ENCODE measurements at regions not wholly inside any gene's neighbourhood (a gene's known extent, or its start where the extent isn't known, plus 50 kb on each side); places are given as distances from the start of the nearest gene placed in this dataset.

DNA sequence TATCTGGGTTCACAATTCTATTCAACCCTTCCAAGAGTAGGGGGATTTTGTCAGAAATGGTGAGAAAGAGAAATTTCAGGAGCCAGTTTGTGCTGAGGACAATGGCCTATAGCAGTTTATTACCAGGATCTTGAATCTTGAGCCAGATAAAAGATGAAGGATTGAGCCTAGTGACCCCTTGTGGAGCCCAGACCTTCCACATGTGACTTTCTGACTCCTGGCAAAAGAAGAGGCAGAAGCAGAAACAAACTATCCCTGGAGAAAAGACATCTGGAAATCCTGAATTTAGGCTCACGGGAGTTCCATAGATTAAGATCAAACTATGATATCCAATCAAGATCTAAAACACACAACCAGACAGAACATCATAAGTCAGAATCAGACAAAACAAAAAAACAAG is 60.9 kb upstream of the CHRM2 start:
- no peak for DNase-seq

DNA sequence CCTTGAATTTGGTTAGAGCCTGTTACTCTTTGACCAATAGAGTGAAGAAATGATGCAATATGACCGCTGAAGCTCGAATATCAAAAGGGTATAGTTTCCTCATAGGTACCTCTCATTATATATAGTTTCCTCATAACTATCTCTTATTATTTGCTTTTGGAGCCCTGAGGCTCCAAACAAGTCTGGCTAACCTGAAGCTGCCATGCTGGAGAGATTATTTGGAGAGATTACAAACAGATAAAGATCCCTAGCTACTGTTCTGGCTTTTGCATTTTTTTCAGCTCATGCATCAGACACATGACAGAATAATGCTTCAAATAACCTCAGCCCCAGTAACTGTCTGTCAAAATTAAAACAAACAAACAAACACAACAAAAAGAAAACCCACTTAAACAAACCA is 65.4 kb upstream of the CHRM2 start:
- no peak for DNase-seq

DNA sequence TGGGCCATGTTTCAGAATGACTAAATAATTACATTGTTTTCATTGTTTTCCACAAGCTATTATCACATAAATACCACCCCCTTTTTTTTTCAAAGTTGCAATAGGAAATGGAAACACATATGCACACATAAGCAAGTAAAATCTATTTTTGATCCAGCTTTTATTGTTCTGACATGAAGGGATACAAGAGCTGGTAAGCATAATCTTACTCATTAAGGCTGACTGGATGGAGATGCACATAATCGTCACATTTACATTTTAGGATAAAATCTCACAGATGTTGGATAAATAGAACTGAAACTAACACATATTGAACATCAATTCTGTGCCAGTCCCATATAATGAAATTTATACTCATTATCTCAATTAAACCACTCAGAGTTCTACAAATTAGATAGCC is 84.5 kb upstream of the CHRM2 start:
- DNase-seq: no peak

DNA sequence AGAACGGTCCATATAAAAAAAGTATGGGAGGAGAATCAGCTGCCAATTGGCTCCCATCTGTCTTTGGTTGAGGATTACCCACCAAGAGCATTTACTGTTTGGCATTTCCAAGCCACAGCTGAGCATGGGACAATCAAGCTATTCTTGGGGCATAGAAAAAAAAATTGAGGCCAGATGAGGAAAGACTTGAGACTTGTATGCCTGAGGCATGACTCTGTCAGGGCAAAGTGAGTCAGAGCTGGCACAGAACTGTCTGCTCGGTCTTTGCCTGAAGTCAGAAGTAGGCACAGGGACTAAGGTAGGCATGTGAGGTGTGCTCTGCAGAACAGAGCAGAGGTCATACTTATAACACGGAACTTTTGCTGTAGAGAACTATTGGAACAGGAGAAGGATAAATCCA is 126.5 kb upstream of the CHRM2 start:
- DNase-seq: no peak

DNA sequence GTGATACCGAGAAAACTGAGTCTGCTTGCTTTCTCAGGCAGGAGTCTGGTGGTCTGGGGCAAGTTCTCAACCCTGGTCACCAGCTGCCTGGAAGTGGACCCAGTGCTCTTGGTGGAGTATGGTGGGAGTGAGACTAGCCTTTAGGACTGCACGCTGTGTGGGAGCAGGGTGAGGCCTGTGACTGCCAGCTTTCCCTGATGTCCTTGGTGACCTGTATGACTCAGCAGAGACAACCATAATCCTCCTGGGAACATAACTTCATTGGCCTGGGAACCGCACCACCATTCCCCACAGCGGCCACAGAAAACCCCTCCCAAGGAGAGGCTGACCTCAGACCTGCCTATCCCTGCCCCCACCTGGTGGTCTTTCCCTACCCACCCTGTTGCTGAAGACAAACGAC is 139.5 kb upstream of the CHRM2 start:
- DNase-seq: no peak

DNA sequence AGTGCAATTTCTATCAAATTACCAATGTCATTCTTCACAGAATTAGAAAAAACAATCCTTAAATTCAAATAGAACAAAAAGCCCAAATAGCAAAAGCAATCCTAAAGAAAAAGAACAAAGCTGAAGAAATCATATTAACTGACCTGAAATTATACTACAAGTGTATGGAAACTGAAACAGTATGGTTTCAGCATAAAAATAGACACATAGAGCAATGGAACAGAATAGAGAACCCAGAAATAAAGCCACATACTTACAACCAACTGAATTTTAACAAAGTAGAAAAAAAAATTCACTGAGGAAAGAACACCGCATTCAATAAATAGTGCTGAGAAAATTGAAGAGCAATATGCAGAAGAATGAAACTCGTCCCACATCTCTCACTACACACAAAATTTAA is 142.0 kb upstream of the CHRM2 start:
- DNase-seq: no peak

DNA sequence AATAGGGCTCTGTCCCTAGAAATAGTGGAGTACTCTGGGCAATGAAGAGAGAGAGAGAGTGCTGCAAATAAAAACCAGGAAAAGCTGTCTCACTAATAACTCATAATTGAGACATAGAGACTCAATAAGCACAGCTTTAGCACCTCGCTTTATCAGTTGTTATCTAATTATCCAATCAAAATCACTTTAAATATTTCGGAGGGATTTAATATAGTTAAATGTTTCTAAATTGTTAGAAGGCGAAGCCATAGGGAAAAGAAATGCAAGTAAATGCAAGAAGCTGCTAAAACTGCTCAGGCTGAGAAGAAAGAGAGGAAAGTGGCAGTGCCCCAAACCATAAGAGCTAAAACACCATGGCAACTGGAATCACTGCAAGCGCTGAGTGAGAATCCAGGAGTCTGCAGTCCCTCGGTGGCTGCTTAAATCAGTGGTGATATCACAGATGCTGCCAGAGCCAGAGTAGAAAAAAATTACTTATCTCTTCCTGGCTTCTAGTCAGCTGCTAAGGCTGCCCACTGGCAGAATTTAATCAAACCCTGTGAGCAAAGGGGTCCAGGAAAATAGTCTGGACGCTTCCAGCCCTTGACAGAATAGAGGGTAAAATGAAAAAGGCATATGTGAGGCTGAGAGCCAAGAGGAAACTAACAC is 150.4 kb upstream of the CHRM2 start:
- DNase-seq: no peak

DNA sequence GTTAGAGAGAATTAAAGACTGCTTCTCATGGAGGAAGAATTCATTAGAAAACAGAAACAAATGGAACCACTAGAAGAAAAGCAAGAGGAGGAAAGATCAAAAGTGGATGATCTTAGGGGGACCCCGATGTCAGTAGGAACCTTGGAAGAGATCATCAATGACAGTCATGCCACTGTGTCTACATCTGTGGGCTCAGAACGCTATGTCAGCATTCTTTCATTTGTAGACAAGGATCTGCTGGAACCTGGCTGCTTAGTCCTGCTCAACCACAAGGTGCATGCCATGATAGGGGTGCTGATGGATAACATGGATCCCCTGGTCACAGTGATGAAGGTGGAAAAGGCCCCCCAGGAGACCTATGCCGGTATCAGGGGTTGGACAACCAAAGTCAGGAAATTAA is 154.4 kb upstream of the CHRM2 start:
- DNase-seq: no peak

DNA sequence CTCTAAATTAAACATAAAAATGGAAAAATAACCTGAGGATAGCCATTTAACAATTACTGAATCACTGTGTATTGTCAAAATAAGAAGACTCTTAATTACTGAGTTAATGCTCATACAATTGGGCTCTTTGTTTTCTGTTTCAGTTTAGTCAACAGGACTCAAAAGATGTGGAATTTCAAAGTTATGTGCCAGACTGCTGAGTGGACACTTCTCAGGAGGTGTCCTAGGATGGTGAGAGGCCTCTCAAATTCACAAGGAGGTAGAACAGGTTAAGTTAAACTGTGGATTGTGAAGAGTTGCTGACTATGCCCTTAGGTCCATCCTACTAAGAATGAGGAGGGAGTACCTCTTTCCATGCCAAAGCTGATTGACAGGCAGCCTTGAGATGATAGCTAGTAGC is 157.7 kb upstream of the CHRM2 start:
- no peak for DNase-seq

DNA sequence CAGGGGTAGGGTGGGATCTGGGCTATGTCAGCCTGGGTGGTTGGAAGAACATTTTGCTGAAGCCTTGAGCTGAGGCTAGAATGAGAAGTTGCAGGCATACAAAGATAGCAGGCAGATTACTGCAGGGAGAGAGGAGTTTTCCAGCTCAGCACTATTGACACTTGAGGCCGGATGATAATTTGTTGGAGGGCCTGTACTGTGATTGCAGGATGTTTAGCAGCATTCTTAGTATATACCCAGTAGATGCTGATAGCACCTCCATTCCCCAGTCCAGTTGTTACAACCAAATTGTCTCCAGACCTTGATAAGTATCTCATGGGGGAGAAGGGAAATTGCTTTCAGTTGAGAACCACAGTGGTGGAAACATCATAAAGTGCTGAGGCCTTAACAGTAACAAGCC is 158.6 kb upstream of the CHRM2 start:
- DNase-seq: no peak

DNA sequence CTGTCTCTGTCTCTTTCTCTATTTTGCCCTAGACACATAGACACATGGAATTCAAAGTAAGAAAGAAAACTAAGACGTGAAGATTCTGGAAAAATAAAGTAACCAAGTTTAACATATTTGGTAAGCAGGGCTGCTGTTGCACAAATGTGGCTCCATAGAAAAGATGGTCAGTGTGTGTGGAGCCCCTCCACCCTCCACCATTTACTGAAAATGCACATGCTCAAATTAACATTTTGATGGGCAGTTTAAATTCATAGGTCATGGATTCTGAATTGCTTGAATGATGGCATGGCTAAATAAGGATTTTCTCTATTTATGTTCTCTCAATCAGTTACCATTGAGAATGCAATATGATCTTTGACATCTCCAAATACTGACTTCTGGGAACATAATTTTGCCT is 165.5 kb upstream of the CHRM2 start:
- no peak for DNase-seq

DNA sequence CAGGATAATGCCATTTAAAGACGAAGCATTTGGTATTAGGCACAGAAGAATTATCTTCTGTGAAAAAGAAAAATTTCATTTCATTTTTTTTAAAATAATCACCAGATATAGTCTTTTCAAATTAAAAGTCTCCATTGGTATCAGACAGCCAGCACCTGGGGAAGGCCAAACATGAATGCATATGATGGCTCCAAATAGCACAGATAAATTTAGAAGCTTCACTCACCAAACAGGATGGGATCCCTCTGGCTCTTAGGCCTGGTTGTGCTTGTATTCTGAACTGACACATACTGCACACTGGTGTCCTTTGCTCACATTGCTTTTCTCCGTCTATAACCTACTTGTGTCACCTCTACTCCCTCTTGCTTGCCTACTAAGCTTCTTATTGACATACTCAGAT is 169.5 kb upstream of the CHRM2 start:
- DNase-seq: no peak

DNA sequence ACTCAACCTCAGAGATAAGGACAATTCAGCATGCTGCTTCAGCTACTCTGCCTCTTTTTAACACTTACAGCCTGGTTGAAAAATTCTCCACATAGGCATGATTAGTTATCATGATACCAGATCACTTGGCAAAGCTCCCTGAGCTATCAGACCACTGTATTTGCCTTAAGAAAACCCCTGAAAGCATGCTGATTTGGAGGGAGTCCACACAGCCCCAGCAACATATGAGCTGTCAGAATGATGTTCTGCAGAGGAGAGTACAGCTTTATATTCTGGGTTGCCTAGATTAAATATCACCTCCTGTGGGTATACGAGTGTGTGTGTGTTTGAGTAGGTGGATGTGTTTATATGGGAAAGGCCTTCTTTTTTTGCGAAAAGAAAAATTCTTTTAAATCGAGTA is 170.2 kb upstream of the CHRM2 start:
- no peak for DNase-seq

DNA sequence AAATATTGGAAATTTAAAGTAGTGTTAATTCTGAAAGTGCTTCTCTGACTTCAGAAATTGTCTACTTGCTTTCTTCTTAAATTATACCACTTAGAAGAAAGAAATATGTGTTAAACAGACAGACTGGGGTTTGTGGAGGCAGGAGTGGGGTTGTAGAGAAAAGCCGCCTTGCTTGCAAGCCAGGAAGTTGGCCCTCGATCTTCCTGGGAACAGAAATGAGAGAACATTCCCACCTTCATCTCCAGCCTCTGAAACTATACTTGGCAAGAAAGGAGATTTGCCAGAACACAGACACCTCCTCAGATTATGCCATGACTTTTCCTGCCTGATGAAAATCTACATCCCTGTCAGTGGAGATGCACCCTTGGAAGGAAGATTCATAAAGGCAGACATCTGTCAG is 171.2 kb upstream of the CHRM2 start:
- DNase-seq: no peak

DNA sequence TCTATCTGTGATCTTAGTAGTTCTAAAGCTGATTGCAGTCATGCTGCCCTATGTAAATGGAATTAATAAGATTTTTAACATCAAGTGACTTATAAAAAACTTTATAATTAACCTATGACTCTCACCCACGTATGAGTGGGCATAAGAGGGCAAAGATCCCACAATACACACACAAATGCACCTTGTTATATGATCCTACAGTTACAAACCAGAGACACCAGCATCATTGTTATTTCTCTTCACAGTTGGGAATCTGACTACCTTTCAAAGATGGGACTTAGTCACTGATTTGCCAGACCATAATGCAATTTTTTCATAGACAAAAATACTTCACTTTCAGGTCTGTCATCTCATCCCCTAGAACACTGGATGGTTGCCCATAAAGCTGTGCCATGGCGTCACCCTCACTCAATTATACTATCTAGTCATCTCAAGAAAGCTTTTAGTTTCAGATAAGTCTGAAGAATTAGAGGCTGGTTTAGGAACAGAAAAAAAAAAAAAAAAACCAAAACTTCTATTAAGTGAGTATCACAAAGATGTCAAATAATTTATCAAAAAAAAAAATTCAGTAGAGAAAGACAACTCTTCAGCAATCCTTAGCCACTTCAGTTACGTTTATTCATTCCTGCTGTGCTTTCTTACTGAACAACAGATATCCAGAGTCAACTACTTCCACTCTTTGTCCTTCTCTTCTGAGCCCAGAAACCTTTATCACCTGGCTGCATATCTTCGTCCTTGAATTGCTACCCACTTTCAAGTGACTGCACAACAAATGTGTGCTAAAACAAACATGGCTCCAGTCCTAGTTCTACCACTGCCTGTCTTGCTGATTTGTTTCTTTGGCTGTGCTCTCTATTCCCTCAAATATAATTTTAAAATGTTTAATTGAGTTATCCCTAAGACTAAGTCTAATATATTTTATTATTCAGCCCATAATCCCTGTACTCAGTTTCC is 175.0 kb upstream of the CHRM2 start:
- DNase-seq: no peak

DNA sequence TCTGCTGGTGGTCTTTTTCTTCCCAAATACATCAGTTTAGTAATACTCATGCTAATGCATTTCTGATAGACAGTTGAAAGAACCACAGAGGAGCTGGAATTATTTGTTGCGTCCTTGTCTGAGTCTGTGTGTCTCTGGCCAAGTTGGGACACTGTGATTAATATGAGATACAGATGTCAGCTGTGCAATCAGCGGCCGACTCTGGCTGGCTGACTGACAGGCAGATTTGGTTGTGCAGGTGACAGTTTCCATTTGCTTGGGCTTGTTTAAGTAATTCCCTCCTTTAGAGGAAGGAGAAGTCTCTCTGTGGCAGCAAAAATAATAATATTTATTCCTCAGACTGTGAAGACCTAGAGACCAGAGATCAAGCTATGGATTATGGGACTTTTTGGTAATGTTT is 176.2 kb upstream of the CHRM2 start:
- DNase-seq: no peak

DNA sequence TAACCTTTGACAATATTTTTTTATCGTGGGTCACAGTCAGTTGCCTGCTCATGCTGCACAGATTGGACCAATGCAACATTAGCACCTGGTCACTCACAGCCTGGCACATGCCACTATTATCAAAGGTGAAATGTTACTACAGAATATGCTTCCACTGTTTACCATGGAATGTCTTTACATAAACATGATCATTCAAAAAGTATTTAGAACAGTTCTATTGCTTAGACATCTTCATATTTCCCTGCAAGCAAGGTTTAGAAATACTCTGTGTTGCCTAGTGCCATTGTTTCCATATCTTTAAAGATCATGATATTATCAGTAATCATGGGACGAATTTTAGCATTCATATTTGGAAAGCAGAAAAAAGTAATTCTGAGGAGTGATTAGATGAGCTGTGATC is 179.9 kb upstream of the CHRM2 start:
- no peak for DNase-seq

DNA sequence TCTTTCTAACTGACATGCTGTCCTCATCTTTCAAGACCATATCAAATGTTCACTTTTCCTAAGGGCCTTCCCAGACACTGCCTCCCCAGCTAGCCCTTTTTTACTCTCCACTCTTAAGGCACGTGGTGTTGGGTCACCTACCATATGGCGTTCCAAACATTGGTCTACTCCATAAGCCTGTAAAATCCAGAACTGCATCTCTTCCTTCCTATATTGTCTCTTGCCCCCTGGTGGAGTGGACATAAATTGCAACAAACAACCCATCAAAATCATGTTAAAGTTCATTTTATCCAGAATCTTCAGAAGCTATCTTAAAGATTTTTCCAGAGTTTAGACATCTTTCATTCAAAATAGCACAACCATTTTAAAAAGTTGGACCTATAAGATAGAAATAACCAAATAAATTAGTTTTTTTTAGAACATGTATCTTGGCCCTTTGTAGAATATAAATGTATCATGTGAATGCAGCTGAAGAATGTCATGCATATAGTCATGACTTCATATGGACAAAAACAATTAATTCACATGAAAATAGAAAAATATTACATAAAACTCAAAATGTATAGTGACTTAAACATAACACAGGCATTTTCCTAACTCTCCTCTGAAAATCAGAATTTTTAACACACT is 180.6 kb upstream of the CHRM2 start:
- no peak for DNase-seq

DNA sequence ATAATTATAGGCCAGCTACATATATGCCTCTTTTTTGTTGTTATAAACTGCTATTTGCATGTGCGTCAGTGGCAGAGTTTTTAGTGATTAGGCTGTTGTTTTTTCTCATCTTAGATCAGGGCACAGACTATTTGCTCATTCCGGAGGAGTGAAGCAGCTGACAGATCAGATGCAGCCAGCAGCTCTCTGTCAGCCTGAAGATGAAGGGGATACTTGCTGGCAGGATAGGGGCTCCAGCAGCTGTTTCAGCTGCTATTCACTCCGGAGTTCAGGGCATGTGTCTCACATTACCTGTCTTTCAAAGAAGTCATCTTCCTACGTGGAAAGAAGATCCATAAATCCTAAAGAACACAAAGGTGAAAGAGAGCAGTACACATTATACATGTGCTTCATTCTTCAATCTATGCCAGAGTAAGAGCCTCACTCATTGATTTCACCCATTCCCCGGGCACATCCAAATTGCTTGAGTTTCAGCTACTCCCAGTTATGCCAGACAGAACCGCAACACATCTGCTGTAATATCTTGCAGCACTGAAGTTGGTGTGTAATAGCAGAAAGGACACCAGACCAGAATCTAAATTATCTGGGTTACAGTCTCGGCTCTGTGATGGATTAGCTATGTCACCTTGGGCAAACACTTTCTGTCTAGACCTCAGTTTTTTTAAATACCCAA is 182.8 kb upstream of the CHRM2 start:
- no peak for DNase-seq

DNA sequence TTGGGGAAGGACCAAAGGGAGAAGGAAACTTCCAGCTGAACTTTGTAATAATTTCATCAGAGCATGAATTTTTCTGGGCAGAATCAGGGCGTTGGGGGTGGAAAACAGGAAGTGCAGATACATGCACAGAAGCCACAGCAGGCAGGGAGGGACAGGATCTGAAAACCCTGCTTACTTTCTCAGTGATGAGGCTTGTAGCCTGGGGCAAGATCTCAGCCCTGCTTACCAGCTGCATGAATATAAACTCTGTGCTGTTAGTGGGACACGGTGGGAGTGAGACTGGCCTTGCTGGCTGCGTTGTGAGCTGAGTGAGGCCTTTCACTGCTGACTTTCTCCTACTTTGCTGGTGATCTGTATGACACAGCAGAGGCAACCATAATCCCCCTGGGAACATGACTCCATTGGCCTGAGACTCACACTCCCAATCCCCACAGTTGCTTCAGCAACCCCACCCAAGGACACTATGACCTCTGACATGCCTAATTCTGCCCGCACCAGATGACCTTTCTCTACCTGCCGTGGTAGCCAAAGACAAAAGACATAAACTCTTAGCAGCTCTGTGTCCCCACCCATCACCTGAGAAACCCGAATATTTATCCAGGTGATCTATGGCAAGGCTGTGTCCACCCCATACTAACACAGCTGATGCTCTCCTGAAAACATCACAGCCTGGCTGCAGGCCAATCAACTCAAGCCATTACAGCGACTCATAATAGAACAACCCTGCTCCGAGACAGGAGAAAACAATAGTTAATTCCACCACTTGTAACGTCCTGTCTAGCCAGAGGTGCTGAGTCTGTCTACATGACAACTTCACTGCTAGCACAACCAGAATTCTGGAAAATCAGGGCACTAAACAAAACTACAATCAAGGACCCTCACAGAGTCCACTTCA is 190.7 kb upstream of the CHRM2 start:
- DNase-seq: no peak

DNA sequence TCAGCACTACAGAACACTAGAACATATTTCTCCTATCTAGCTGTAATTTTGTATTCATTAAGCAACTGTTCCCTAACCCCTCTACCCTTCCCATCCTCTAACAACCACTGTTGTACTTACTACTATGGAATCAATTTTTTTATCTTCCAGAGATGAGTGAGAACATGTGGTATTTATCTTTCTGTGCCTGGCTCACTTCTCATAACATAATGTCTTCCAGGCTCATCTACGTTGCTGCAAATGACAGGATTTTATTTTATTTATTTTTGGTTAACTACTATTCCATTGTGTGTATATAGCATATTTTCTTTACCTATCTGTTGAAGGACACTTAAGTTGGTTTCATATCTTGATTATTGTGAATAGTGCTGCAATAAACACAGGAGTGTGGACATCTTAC is 200.9 kb upstream of the CHRM2 start:
- DNase-seq: no peak

DNA sequence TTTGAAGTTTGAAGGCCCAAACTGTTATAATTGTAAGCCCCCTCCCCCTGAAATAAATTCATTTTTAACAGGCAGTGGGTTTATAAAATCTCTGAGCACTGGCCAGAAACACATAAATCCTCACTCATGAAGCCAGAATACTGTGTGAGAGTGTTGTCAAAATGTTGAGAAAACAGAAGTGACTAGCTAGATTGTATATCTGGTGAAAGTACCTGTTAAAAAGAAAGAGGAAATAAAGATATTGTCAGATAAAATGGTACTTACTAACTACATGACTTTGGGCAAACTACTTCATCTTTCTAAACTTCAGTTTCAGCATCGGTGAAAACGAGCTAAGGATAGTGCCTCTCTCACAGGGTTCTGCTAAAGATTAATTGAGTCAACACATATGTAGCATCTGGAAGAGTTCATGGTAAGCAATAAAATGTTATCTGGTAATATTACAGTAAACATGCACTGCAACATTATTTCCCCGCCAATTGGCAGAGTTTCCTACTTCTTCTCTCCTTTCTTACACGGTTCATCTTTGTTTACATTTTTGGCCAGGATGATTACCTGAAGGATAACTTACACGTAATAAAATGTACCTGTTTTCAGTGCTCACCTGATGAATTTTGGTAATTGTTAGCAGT is 202.5 kb upstream of the CHRM2 start:
- DNase-seq: no peak

All from activated CD4-positive, CD25-positive, alpha-beta regulatory T cell (primary cell).